ENCODE measurements at regions not wholly inside any gene's neighbourhood (a gene's known extent, or its start where the extent isn't known, plus 50 kb on each side); places are given as distances from the start of the nearest gene placed in this dataset.

GRCh38 chr12:60182354-60182753 is 586.5 kb downstream of the SLC16A7 start:
- ChIA-PET RAD21 (ENCODE audit: low non-redundant PET in 1 of 2, low total read pairs in 2 of 2, uncharacterized antibody in 2 of 2, unreplicated experiment in 2 of 2) (no interaction called here), POLR2A (no interaction called here), CTCF (no interaction called here)
- no peaks in the 10 kb centered on the region for H3K27me3 ChIP-seq (ENCODE audit: insufficient read depth, low read length)
- no peaks in the 10 kb centered on the region for H3K79me2 ChIP-seq (ENCODE audit: insufficient read depth, low read length)
- H3K9me2 ChIP-seq (ENCODE audit: insufficient read depth): no peaks in the 10 kb centered on the region
- no peak overlapping the region for H3K4me2 ChIP-seq (ENCODE audit: low read length)
- H2AFZ ChIP-seq (ENCODE audit: low read depth, low read length, poor library complexity, severe bottlenecking): no peak overlapping the region
- H4K20me1 ChIP-seq (ENCODE audit: insufficient read depth): no peaks in the 10 kb centered on the region
- no peak for TF ChIP-seq ZNF274 (IDR thresholded peaks at IDR 0.05; ENCODE audit: low read depth, low read length)
- no peak for TF ChIP-seq REST (IDR thresholded peaks at IDR 0.05; ENCODE audit: low read depth)
- TF ChIP-seq FOSL1 (IDR thresholded peaks at IDR 0.05; ENCODE audit: low read depth): no peak
- no peak for TF ChIP-seq SIN3A (IDR thresholded peaks at IDR 0.05; ENCODE audit: low read depth)
- no peak for TF ChIP-seq POLR2A (IDR thresholded peaks at IDR 0.05; ENCODE audit: borderline replicate concordance, extremely low read depth, insufficient read depth, insufficient read length)
- TF ChIP-seq POLR2AphosphoS5 (IDR thresholded peaks at IDR 0.05; ENCODE audit: low read depth, low read length): no peak
- TF ChIP-seq EZH2phosphoT487 (IDR thresholded peaks at IDR 0.05; ENCODE audit: borderline replicate concordance): no peak
- no peak for TF ChIP-seq TCF7L2 (IDR thresholded peaks at IDR 0.05; ENCODE audit: borderline replicate concordance, extremely low read depth, insufficient read depth, insufficient read length)
- no peak for TF ChIP-seq EGR1 (IDR thresholded peaks at IDR 0.05; ENCODE audit: low read depth)
- no peak for TF ChIP-seq CBX3 (IDR thresholded peaks at IDR 0.05; ENCODE audit: low read depth)
- no peak for ATAC-seq
- no TSS peak for BruUV-seq (replicated peaks)
- no peak overlapping the region for H3K9ac ChIP-seq (ENCODE audit: low read length)
- H3K27ac ChIP-seq (ENCODE audit: low read depth, low read length): no peak overlapping the region
- no peak for DNase-seq (ENCODE audit: low read depth, low spot score)
- H3K36me3 ChIP-seq (ENCODE audit: control insufficient read depth in 1 of 2, insufficient read depth in 2 of 2, low read length in 2 of 2): no peaks in the 10 kb centered on the region
- intact Hi-C loops (cut with micrococcal nuclease): no loop called here
- no peaks in the 10 kb centered on the region for H3K4me1 ChIP-seq (ENCODE audit: control insufficient read depth in 1 of 2, insufficient read depth in 2 of 2, low read length in 2 of 2)
- no peaks in the 10 kb centered on the region for H3K9me3 ChIP-seq (ENCODE audit: control insufficient read depth in 1 of 2, insufficient read depth in 1 of 2, low read depth in 1 of 2, low read length in 2 of 2)
- H3K4me3 ChIP-seq (replicated peaks in 1 of 2; ENCODE audit: low read depth in 1 of 2, low read length in 2 of 2): no peak overlapping the region
